ENCODE measurements at regions not wholly inside any gene's neighbourhood (a gene's known extent, or its start where the extent isn't known, plus 50 kb on each side); places are given as distances from the start of the nearest gene placed in this dataset.

DNA sequence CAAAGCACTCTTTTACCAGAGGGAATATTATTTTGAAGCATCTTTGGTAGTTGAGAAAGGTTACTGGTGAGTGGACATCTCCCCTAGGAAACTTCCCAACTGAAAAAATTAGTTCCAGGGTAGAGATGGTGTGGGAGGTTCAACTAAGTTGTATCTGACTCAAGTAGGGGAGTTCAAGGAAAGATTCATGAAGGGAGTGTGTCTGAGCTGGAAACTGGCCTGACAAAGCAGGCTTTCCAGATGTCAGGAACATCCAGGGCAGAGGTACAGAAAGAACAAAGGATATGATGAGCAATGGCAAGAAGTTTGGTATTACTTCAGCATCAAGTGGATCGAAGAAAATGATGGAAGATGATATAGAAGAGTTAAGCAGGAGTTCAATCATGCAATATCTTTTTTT lies 458.0 kb upstream of the RIOK2 start:
- Histone ChIP-seq H3K27ac (no peak overlapping the region), H3K4me1 (no peaks in the 10 kb centered on the region), H3K36me3 (no peaks in the 10 kb centered on the region), H3K4me3 (no peak overlapping the region), H3K9me3 (no peaks in the 10 kb centered on the region), H3K27me3 (no peaks in the 10 kb centered on the region)
- DNase-seq (ENCODE audit: low spot score in 2 of 2) = no peak
- intact Hi-C loops (cut with DNase I; ENCODE audit: low total_unique reads) = no loop called here
- TF ChIP-seq, protein P1, sequence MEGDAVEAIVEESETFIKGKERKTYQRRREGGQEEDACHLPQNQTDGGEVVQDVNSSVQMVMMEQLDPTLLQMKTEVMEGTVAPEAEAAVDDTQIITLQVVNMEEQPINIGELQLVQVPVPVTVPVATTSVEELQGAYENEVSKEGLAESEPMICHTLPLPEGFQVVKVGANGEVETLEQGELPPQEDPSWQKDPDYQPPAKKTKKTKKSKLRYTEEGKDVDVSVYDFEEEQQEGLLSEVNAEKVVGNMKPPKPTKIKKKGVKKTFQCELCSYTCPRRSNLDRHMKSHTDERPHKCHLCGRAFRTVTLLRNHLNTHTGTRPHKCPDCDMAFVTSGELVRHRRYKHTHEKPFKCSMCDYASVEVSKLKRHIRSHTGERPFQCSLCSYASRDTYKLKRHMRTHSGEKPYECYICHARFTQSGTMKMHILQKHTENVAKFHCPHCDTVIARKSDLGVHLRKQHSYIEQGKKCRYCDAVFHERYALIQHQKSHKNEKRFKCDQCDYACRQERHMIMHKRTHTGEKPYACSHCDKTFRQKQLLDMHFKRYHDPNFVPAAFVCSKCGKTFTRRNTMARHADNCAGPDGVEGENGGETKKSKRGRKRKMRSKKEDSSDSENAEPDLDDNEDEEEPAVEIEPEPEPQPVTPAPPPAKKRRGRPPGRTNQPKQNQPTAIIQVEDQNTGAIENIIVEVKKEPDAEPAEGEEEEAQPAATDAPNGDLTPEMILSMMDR (IDR thresholded peaks at IDR 0.05) = no peak
- TF ChIP-seq POLR2A (IDR thresholded peaks at IDR 0.05) (no peak), POLR2AphosphoS5 (IDR thresholded peaks at IDR 0.05) (no peak)

DNA sequence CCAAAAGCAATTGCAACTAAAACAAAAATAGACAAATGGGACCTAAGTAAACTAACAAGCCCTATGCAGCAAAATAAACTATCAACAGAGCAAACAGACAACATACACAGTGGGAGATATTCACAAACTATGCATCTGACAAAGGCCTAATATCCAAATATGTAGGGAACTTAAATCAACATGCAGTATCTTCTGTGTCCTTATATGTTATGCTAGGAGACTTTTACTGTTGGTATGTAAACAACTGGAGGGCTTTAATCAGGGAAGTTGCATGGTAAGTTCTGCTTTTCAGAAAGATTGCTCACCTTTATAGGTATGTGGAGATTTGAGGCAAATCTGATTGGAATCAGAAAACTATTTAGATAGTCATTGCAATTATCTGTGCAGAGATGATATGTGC lies 461.2 kb upstream of the RIOK2 start:
- Histone ChIP-seq H3K9me3 (peaks cover 0 to 8% of the 10 kb centered on the region in 2 donors), H3K4me1 (no peaks in the 10 kb centered on the region), H3K27ac (no peak overlapping the region), H3K27me3 (no peaks in the 10 kb centered on the region), H3K36me3 (no peaks in the 10 kb centered on the region), H3K4me3 (no peak overlapping the region)
- no peak for DNase-seq (ENCODE audit: low spot score in 2 of 2)
- intact Hi-C loops (cut with DNase I; ENCODE audit: low total_unique reads) = no loop called here
- TF ChIP-seq POLR2A (IDR thresholded peaks at IDR 0.05) (no peak), POLR2AphosphoS5 (IDR thresholded peaks at IDR 0.05) (no peak)
- TF ChIP-seq, protein P1 (IDR thresholded peaks at IDR 0.05) = no peak

DNA sequence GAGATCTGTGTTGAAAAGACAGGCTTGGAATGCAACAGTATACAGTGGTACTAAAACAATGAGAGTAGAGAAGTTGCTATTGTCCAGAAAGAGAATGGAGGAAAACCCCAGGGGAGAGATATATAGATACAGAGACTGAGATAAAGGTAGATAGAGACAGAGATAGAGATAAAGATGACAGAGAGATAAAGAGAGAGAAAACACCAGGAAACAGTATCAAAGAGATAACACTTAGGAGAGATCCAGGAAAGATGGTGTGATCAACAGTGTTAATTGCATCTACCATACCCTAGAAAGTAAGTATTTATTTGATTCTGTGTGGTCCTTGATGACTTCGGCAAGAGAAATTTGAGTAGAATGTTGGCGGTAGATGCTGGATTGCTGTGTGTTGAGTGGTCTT lies 461.8 kb upstream of the RIOK2 start:
- intact Hi-C loops (cut with DNase I; ENCODE audit: low total_unique reads) = no loop called here

DNA sequence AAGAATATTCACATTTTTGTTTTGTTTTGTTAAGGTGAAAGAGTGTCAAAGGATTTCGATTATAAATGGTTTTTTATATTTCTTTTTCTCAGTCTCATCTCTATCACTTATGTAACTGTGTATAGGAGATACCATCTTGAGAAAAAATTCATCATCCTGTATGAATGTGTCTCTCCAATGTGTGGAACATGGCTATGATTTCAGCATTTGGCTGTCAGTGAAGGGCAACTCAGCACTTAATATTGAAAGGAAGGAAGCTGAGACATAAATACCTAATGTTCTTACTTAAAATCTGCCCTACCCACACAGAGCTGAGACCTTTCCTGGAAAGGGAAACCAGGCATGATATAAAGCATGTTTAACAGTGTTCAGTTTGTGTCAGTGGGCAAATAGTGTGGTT lies 474.2 kb upstream of the RIOK2 start:
- intact Hi-C loops (cut with DNase I; ENCODE audit: low total_unique reads) = no loop called here
- no peak for DNase-seq (ENCODE audit: low spot score in 2 of 2)
- no peak overlapping the region for H3K4me3 ChIP-seq
- H3K9me3 ChIP-seq = no peaks in the 10 kb centered on the region
- no peak for TF ChIP-seq POLR2AphosphoS5 (IDR thresholded peaks at IDR 0.05)
- TF ChIP-seq POLR2A (IDR thresholded peaks at IDR 0.05) = no peak
- TF ChIP-seq, protein P1 (IDR thresholded peaks at IDR 0.05) = no peak
- H3K4me1 ChIP-seq = no peaks in the 10 kb centered on the region
- no peaks in the 10 kb centered on the region for H3K36me3 ChIP-seq
- no peaks in the 10 kb centered on the region for H3K27me3 ChIP-seq
- no peak overlapping the region for H3K27ac ChIP-seq

More for the DNA sequence above, 461.8 kb upstream of the RIOK2 start:
- Histone ChIP-seq H3K4me1 (no peaks in the 10 kb centered on the region), H3K36me3 (no peaks in the 10 kb centered on the region), H3K27ac (no peak overlapping the region), H3K4me3 (no peak overlapping the region), H3K9me3 (peaks cover 3 to 8% of the 10 kb centered on the region in 2 donors), H3K27me3 (no peaks in the 10 kb centered on the region)
- TF ChIP-seq POLR2A (IDR thresholded peaks at IDR 0.05) (no peak), POLR2AphosphoS5 (IDR thresholded peaks at IDR 0.05) (no peak)
- TF ChIP-seq, protein P1 (IDR thresholded peaks at IDR 0.05) = no peak
- DNase-seq (ENCODE audit: low spot score in 2 of 2) = no peak

DNA sequence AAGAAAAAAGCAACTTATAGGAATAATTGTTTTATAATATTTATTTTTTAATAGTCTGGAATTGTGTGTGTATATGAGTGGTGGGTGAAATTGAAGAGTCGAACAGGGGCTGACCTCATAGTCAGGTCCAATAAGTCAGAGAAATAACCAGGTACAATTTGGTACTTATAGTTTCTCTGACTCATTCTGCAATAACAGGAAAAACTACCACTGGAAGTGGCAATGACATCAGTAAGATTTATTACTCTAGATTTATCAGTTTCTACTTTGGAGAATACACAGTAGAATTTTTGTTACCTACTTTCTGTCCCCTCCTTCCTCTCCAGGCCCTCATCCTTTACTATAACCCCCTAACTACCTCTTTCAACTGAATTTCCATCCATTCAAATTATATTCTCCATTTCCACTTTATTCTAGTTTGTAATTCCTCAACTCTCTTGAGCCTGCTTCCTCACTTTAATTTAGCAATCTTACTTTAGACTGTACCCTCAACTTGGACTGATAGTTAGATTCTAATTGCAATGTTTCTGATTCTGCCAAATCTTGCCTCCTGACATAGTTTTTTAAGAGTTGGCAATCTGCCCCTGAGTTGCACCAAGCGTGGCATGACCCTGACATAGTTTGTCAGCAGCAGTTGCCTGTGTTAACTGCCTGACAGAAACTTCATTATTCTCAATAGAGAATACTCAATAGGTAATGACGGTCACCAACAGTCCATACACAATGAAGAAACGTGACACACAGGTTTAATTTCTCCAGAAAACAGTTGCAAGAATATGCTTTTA lies 475.3 kb upstream of the RIOK2 start:
- Histone ChIP-seq H3K9me3 (no peaks in the 10 kb centered on the region), H3K27me3 (no peaks in the 10 kb centered on the region), H3K27ac (no peak overlapping the region), H3K4me1 (no peaks in the 10 kb centered on the region), H3K4me3 (no peak overlapping the region), H3K36me3 (no peaks in the 10 kb centered on the region)
- TF ChIP-seq, protein P1 (IDR thresholded peaks at IDR 0.05) = no peak
- no peak for TF ChIP-seq POLR2AphosphoS5 (IDR thresholded peaks at IDR 0.05)
- no peak for TF ChIP-seq POLR2A (IDR thresholded peaks at IDR 0.05)
- intact Hi-C loops (cut with DNase I; ENCODE audit: low total_unique reads) = no loop called here
- no peak for DNase-seq (ENCODE audit: low spot score in 2 of 2)
